A172 (cell line): ENCODE measurements at regions not wholly inside any gene's neighbourhood (a gene's known extent, or its start where the extent isn't known, plus 50 kb on each side); places are given as distances from the start of the nearest gene placed in this dataset.
"Not testable (repeated sequence)": the region's sequence is repeated elsewhere in the genome, so short reads cannot be mapped to it uniquely, and the experiment has no call there.

Source experiments
- DNase-seq: peaks from one replicate; pipeline ENCODE4 v3.0.0-alpha.2; 2015; ENCODE audit warnings: low spot score

DNA sequence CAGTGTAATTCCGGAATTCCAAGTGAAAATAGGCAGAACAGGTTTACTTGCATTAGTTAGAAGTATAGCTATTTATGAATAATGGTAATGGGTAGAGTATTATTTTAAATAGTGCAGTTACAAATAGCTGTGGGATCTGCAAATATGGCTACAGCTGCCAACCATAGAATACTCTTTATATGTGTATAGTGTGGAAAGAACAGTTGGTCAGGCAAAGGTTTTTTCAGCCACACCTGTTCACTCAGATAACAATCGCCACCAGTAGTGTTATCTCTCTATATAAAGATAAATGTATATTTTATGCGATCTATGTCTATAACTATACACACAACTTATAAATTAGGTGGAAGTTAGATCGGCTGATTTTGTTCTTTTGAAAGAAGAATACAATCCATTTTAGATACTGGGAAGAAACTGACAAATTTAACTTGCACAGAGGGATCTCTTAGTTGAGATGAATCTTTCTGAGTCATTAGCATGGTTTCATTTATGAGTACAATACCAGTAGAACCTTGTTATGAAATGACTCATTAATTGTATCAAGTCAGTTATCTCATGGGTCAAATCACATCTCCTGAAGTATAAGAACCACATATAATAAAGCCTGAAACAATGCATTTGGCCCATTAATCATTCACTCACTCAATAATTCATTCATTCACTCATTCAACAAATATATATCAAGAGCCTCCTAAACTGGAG is 100.9 kb upstream of the NR3C2 start:
- no peak for DNase-seq

- DNase-seq, result no peak
Measured at GRCh38 chr4:148540622-148541326, 98.6 kb upstream of the NR3C2 start.

- no peak for DNase-seq
Measured at GRCh38 chr4:148539387-148539786, 97.2 kb upstream of the NR3C2 start.

DNA sequence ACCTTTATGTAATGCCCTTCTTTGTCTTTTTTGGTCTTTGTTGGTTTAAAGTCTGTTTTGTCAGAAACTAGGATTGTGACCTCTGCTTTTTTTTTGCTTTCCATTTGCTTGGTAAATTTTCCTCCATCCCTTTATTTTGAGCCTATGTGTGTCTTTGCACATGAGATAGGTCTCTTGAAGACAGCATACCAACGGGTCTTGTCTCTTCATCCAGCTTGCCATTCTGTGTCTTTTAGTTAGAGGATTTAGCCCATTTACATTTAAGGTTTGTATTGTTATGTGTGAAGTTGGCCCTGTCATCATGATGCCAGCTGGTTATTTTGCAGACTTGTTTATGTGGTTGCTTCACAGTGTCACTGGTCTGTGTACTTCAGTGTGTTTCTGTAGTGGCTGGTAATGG is 91.6 kb upstream of the NR3C2 start:
- not testable (repeated sequence) for DNase-seq

DNA sequence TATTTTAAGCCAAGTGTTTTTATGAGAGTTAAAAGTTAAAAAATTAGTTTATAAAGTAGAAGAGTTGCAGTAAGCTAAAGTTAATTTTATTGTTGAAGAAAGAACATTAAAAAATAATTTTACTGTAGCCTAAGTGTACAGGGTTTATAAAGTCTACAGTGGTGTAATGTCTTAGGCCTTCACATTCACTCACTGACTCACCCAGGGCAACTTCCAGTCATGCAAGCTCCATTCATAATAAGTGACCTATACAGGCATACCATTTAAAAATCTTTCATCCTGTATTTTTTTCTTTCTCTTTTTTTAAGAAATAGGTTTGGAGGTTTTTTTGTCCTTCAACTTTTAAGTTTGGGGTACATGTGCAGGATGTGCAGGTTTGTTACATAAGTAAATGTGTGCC is 87.9 kb upstream of the NR3C2 start:
- DNase-seq, result no peak

DNA sequence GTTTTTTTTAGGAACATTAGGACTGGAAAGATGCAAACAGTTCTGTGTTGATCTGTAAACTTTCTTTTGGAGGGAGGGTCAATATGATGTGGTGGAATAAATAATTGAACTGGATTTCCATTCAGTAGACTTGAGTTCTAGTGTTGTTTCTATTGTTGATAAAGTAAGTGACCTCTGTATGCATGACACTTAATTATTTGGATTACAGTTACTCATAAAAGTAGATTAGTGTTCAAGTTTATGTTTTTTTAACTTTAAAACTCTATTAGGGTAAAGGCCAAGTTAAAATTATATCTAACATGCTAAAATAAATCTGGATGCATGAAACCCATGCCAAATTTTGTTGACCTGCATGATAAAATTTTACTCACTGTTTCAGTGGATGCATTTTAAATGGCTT is 85.4 kb upstream of the NR3C2 start:
- DNase-seq, result no peak

GRCh38 chr4:148522995-148523394 is 80.8 kb upstream of the NR3C2 start:
- DNase-seq, result no peak

- DNase-seq, result peak; percentile 85
Measured at GRCh38 chr4:148515248-148515647, 73.0 kb upstream of the NR3C2 start.

GRCh38 chr4:148514581-148514980 is 72.4 kb upstream of the NR3C2 start:
- DNase-seq, result no peak

GRCh38 chr4:148514041-148514440 is 71.8 kb upstream of the NR3C2 start:
- DNase-seq, result no peak

DNA sequence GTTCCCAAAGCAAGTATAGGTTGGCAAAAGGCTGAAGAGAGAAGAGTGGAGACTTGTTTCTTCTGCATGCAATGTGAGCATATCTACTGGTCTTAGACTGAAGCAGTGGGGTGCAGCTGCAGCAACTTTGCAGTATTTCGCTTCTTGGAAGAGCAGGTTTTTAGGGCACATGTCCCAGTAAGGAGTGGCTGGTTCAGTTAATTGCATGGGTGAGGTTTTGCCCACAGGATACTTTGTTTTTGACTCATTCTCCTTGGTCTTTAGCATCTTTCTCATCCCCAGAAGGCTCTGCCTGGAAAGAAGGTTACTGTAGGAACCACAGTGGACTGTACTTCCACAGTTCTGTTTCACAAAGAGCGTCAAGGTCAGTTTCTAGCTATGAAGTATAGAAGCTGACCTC is 68.0 kb upstream of the NR3C2 start:
- DNase-seq, result no peak

- DNase-seq, result no peak
Measured at GRCh38 chr4:148503681-148504080, 61.5 kb upstream of the NR3C2 start.

DNA sequence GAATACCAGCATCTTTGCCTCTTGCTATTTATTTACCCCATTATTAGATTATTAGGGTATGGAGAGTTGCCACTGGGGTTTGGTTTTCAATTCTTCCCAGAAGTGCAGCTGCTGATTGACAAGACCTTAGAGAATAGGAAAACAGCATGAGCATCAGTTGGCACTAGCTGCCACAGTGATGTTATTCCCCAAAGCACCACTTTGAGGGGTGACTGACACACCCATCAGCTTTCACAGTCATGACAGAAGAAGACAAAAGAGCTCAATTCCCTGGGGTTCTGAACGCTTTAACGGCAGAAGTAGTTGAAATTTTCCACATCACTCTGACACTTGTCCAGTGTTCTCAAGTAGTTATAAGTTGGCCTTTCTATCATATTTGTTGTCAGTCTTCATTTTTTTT is 55.0 kb upstream of the NR3C2 start:
- no peak for DNase-seq

GRCh38 chr4:148495463-148495862 is 53.2 kb upstream of the NR3C2 start:
- DNase-seq, result no peak
